Cardiac muscle cell (in vitro differentiated cells and primary cell): ENCODE measurements at regions not wholly inside any gene's neighbourhood (a gene's known extent, or its start where the extent isn't known, plus 50 kb on each side); places are given as distances from the start of the nearest gene placed in this dataset.
A peak's percentile ranks its signal among the peaks of the same experiment; 100 is the strongest.
"Not testable (repeated sequence)": the region's sequence is repeated elsewhere in the genome, so short reads cannot be mapped to it uniquely, and the experiment has no call there.

Source experiments
- DNase-seq, 2 donors: peaks; one replicate each; pipeline versions ENCODE4 v3.0.0 to v3.0.0-alpha.2; 2010 to 2017; ENCODE audit warnings: low read depth in 1 of 2, low spot score in 1 of 2
- H3K27ac ChIP-seq: fragments of 200-600 bp; sonication (generic); 2 replicates; pipeline ENCODE4 v1.5.1; 2016
- H3K27me3 ChIP-seq: fragments of 200-600 bp; sonication (generic); 2 replicates; pipeline ENCODE4 v1.6.0; 2016; ENCODE audit warnings: control low read depth
- H3K36me3 ChIP-seq: fragments of 200-600 bp; sonication (generic); 2 replicates; pipeline ENCODE4 v1.5.1; 2016; ENCODE audit warnings: control low read depth
- H3K4me1 ChIP-seq: fragments of 200-600 bp; sonication (generic); 2 replicates; pipeline ENCODE4 v1.8.1; 2017; ENCODE audit warnings: low read depth, mild to moderate bottlenecking, mixed run types
- H3K4me3 ChIP-seq: fragments of 200-600 bp; sonication (generic); 2 replicates; pipeline ENCODE4 v1.5.1; 2016; ENCODE audit warnings: mild to moderate bottlenecking
- H3K9me3 ChIP-seq: fragments of 200-600 bp; sonication (generic); 2 replicates; pipeline ENCODE4 v1.5.1; 2017; ENCODE audit warnings: low read depth, mild to moderate bottlenecking, control low read depth
- TF ChIP-seq, protein P1 (sequence below): IDR thresholded peaks from 2 replicates; pipeline ENCODE4 v1.5.1; 2012; ENCODE audit warnings: low read depth, mild to moderate bottlenecking, low read length

DNA sequence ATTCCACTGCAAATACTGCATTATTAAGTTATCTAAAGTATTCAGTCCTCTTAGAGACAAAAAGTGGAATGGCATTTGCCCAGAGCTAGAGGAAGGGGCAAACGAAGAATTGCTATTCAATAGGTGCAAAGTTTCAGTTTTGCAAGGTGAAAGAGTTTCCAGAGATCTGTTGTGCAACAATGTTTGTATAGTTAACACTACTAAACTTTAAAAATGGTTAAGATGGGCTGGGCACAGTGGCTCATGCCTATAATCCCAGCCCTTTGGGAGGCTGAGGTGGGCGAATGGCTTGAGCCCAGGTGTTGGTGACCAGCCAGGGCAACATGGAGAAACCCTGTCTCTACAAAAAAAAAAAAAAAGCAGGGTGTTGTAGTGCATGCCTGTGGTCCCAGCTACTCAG is 102.5 kb downstream of the LUZP4 start:
- no peaks in the 10 kb centered on the region for H3K27me3 ChIP-seq
- no peak overlapping the region for H3K4me3 ChIP-seq
- TF ChIP-seq, protein P1, sequence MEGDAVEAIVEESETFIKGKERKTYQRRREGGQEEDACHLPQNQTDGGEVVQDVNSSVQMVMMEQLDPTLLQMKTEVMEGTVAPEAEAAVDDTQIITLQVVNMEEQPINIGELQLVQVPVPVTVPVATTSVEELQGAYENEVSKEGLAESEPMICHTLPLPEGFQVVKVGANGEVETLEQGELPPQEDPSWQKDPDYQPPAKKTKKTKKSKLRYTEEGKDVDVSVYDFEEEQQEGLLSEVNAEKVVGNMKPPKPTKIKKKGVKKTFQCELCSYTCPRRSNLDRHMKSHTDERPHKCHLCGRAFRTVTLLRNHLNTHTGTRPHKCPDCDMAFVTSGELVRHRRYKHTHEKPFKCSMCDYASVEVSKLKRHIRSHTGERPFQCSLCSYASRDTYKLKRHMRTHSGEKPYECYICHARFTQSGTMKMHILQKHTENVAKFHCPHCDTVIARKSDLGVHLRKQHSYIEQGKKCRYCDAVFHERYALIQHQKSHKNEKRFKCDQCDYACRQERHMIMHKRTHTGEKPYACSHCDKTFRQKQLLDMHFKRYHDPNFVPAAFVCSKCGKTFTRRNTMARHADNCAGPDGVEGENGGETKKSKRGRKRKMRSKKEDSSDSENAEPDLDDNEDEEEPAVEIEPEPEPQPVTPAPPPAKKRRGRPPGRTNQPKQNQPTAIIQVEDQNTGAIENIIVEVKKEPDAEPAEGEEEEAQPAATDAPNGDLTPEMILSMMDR, result no peak
- no peaks in the 10 kb centered on the region for H3K9me3 ChIP-seq
- H3K27ac ChIP-seq, result no peak overlapping the region
- peaks cover 11% of the 10 kb centered on the region for H3K4me1 ChIP-seq
- DNase-seq, result no peak
- no peaks in the 10 kb centered on the region for H3K36me3 ChIP-seq

DNA sequence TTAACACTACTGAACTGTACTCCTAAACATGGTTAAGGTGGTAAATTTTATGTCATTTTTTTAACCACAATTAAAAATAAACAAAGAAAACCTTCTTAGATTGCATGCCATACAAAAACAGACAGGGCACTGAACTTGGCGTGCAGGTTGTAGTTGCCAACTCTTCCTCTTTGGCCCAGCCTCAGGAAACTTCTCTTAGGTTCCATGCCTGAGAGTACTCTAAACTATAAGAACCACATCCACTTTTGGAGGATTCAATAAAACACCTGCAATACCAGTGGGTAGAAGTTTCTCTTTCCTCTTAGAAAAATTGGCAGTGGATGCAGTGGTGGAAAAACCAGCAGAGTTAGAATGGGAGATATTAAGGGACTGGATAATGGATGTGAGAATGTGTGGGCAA is 103.4 kb downstream of the LUZP4 start:
- Histone ChIP-seq H3K4me1 (peaks cover 7% of the 10 kb centered on the region), H3K36me3 (no peaks in the 10 kb centered on the region), H3K9me3 (no peaks in the 10 kb centered on the region), H3K27ac (peak overlapping the region; percentile 50), H3K27me3 (no peaks in the 10 kb centered on the region), H3K4me3 (no peak overlapping the region)
- DNase-seq, result no peak
- TF ChIP-seq, protein P1, result no peak

DNA sequence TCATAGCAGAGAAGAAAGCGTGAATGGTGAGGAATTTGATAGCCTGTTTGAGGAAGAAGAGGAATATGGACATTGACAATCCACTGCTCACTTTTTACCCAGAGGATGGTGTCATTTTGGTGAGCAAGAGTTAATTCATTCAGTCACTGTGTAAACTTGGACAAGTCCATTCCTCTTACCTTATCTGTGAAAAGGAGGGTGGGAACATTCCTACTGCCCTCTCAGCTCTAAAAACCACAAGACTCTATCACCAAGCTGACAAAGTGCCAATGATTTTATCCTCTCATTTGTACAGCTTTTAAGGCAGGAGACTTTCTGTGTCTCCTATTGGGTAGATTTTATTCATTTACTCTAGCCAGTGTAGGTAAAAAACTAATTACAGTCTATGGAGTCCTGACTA is 103.8 kb downstream of the LUZP4 start:
- Histone ChIP-seq H3K36me3 (no peaks in the 10 kb centered on the region), H3K9me3 (no peaks in the 10 kb centered on the region), H3K4me3 (no peak overlapping the region), H3K27ac (peak overlapping the region; percentile 50), H3K4me1 (peaks cover 3% of the 10 kb centered on the region), H3K27me3 (no peaks in the 10 kb centered on the region)
- TF ChIP-seq, protein P1, result no peak
- DNase-seq, result peak; percentile 35 to 86

DNA sequence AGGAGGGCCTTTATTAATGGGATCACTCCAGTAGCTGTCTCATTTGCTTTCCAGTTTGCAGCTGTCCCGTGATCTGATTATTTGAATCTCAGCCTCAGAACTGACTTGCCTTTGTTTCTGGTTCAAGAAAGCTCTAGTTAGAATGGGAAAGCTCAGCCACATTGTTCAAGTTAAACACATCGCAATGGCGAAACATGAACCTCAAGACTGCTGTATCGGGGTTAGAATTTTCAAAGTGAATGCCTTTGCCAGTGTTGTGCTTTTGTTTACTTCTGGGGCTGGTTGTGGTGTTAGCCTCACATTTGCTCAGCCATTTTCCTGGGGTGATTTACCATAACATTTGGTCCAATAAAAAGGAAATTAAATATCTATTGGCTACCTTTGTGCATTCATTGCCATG is 105.3 kb downstream of the LUZP4 start:
- not testable (repeated sequence) for H3K9me3 ChIP-seq, H3K4me1 ChIP-seq, DNase-seq, H3K36me3 ChIP-seq, H3K27ac ChIP-seq, H3K27me3 ChIP-seq, H3K4me3 ChIP-seq

DNA sequence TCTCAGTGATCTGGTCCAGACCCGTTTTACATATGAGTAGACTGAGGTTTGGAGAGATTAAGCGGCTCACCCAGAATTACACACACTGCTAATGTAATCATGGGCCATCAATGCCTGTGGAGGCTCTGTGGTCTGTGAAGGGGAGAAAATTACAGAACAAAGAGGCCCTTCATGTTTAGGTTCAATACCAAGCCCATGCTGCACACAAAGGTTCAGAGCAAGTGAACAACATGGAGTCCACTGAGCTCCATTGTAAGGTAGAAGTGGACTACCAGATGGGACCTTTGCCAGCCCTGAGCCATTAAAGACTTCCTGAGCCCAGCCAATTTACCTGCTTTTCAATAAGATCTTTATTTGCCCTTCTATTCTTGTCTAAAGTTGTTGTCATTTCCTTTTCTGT is 109.8 kb downstream of the LUZP4 start:
- no peak for DNase-seq
- no peaks in the 10 kb centered on the region for H3K4me1 ChIP-seq
- no peak overlapping the region for H3K4me3 ChIP-seq
- TF ChIP-seq, protein P1, result no peak
- H3K27me3 ChIP-seq, result no peaks in the 10 kb centered on the region
- no peaks in the 10 kb centered on the region for H3K36me3 ChIP-seq
- H3K9me3 ChIP-seq, result peaks cover 3% of the 10 kb centered on the region
- H3K27ac ChIP-seq, result no peak overlapping the region

DNA sequence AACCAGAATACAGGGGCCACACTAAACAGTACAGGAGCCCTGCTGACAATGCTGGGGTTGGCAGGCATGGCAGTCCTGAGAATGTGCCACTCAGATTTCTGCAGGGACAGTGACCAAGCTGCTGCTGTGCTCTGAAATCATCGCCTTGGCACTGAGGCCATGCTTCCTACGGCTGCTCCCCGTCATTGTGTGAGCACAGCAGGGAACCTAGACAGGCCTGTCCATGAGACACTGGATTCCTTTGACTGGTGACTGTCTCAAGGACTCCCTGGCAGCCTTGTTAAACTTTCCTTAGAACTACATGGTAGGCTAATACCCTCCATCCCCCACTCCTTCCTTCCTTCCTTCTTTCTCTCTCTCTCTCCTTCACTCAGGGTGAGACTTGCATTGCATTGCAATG is 111.4 kb downstream of the LUZP4 start:
- DNase-seq, result no peak
- Histone ChIP-seq H3K36me3 (no peaks in the 10 kb centered on the region), H3K4me1 (no peaks in the 10 kb centered on the region), H3K9me3 (peaks cover 3% of the 10 kb centered on the region), H3K27ac (no peak overlapping the region), H3K4me3 (no peak overlapping the region), H3K27me3 (no peaks in the 10 kb centered on the region)
- TF ChIP-seq, protein P1, result no peak
